ENCODE measurements at regions not wholly inside any gene's neighbourhood (a gene's known extent, or its start where the extent isn't known, plus 50 kb on each side); places are given as distances from the start of the nearest gene placed in this dataset.

DNA sequence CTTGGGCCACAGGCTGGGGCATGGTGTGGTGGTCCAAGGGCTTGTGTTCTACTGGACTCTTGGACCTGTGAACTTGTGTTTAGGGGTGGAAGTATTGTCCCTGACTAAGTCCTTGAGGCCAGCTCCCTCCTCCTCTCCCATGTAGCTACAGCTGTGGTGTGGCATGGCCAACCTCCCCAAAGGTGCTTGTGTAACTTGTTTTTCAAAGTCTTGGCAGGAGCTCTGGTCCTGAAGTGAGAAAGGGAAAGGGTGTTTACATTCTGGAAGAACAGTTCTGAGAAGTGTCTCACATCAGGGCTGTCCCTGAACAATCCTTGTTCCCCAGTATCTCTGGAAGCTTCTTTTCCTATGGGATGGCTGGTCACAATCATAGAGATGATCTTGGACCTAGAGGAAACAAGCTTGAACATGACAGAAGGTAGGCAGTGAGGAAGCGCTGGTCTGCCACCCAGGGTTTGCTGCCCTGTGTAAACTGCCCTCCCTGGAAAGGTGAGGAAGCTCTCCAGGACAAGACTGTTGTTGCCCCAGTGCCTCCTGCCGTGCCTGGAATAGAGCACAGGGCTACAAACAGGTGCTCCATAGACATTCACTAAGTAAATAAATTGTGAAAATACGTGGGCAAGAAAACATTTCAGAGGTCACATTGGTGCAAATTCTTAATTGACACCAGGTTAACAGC, 64.6 kb upstream of the KLF9 start:
- no peak for DNase-seq

DNA sequence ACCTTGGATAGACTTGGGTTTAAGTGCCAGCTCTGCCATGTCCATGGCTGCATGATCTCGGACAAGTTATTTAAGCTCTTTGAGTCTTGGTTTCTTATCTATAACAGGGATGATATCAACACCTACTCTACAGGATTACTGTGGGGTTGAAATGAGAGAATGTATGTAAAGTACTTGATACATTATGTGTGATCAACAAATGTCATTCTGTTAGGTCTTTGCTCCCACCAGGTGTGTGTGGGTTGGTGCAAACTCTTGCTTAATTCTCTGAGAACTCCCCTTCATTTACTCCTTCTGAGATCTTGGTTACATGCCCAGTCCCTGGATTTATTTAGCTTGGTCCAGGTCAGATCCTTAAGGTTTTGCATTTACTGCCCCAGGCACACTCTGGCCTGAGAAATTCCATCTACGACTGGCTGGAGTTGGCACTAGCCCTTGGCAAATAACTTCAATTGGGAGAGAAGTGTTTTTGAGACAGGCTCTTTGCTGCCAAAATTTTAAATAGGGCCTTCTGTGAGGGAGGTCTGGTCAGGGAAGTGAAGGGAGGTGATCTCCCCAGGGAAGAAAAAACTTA, 63.5 kb upstream of the KLF9 start:
- DNase-seq = no peak

GRCh38 chr9:70477146-70477745, 62.8 kb upstream of the KLF9 start:
- no peak for DNase-seq

DNA sequence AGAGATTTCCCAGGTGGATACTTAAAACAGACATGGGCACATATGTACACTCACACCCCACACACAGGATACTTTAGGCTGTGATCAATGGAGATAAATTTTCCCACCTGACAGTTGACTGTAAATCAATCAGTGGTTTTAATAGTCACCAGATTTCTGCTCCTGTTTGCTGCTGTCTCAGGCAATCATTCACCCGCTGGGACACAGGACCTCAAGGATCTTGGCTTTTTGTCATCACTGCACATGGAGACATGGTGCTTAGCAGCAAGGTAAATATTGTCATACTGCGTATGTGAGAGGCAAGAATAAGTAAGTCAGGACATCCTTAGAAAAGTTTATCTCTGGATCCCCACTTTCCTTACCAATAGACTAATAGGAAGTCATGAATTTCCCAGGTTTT, 60.8 kb upstream of the KLF9 start:
- no peak for DNase-seq

GRCh38 chr9:70474413-70474812, 60.0 kb upstream of the KLF9 start:
- no peak for DNase-seq

DNA sequence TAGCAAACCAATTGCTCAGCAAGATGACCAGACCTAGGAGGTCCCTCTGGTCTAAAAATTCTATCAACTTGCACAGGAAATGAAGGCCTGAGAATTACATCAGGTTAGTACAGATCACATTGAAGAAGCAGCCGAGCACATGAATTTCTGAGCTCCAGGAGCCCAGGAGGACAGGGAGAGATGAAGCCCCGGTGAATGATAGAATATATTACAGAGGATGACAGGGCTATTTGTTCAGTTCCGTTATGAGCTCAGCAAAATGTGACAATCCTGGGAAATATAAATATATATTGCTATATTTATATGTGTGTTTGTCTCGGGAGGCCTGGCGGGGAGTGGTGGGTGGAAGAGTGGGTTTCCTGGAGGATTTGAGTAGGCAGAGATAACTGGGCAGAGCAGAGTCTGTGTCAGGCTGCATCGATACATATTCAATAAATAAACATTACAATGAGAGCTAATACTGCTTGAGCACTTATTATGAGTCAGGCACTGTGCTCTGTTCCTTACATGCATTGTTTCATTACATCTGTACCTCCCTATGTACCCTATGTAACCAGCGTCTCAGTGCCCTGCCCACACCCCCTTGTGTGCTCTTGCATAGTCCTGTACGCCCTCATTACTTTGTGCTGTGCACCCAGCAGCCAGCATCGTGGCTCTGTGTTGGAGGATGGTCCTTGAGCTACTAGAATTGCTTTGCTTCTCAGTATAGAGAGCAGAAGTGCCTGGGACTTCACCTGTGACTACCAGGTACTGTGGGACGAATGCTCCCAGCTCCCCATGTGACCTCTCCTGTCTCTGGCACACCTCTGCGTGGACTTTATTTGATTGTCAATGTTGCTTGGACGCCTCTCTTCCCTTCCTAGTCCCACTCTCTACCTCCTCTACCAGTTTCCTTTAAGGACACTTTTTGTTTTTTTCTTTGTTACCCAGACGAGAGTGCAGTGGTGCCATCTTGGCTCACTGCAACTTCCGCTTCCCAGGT, 58.1 kb upstream of the KLF9 start:
- no peak for DNase-seq

DNA sequence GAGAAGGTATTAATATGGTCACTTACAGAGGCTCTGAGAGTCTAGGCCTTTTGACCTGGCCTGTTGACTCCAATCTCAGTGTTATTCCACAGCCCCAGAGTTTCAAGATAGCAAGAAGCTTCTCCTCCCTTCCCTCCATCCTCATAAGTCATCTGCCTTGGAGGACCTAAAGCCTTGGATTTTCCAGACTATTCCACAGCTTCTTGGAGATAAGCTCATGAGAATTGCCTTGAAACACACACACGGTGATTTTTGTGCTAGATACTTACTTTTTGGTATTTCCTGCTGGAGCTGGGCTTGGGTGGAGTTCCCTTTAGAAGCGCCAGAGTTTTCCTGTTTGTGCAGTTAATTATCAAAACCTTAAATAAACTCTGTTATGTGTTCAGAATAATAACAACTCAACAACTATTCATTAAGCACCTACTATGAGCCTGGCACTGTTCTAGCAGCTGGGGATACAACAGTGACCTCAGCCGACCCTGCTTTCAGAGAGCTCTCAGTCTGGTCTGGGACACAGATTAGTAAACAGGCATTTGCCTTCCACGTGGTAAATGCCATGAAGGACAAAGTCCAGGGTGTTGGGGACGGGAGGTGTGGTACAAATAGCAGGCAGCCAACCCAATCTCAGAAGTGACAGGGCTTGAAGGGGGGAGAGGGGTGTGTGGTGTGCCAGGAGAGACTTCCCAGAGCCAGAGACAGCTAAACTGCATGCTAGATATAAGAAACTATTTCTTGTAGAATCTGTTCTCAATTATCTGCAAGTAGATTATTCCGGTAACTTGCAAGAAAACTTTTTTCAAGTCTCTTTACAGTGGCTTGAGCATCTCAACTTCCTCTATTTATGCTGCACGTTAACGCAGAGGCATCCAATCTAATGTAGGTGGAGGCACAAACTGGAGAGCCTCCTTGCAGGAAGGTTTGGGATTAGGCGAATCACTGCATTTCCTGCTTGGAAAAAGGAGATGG, 55.9 kb upstream of the KLF9 start:
- DNase-seq = no peak

DNA sequence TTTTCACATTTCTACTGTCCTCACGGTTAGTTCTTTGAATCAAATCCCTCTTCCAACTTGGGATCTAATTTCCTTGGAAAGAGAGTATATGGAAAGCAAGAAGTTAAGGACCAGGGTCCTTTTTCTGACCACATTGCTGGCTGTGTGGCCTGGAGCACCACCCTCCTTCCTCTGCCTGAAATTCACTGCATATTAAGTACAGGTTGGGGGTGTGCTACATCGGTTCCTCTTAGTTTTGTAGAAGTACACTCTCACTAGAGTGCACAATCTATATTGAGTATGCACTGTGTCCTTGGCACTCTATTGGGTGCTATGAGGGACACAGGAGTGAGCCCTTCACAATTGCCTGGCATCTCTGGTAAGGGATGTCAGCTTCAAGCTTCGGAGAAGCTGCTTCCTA, 53.8 kb upstream of the KLF9 start:
- DNase-seq = no peak

DNA sequence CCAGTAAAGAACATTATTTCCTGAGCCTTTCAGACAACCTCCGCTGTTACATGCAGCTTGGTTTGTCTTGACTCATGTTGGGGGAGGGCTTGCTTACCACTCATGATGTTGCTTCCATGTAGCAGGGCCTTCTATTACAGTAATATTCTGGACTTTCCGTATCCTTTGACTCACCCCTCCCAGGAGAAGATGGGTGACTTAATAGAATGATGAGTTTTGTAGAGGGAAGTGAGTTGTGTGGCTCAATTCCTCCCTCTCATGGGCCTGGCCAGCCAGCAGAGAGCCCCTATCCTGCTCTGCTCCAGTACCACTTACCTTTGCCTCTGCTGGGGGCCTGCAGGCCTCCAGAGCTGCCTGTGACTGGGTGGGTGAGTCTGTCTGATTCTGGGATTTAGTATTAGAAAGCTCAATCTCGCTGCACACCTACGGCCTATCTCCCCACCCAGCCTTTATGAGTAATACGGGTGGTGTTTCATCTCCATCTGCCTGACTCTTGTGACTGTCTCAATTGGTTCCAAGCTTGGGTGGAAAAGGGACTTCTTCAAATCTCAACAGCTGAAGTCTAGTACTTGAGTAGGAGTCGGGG, 52.6 kb upstream of the KLF9 start:
- DNase-seq = peak in 1 of 2 donors; percentile 23

DNA sequence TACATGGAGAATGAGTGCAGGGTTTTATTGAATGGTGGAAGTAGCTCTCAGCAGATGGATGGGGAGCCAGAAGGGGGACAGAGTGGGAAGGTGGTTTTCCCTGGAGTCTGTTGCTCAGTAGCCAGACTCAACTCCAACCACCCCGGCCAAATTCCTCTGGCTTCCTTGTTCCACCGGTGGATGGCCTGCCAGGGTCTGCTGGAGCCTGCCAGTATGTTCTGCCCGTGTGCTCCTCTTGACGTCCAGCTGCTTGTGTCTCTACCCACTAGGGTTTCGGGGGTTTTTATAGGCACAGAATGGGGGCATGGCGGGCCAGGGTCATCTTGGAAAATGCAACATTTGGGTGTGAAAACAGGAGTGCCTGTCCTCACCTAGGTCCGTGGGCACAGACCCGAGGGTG, 51.4 kb upstream of the KLF9 start:
- DNase-seq = no peak

GRCh38 chr9:70465398-70465797, 50.9 kb upstream of the KLF9 start:
- no peak for DNase-seq
